ENCODE measurements at regions not wholly inside any gene's neighbourhood (a gene's known extent, or its start where the extent isn't known, plus 50 kb on each side); places are given as distances from the start of the nearest gene placed in this dataset.

DNA sequence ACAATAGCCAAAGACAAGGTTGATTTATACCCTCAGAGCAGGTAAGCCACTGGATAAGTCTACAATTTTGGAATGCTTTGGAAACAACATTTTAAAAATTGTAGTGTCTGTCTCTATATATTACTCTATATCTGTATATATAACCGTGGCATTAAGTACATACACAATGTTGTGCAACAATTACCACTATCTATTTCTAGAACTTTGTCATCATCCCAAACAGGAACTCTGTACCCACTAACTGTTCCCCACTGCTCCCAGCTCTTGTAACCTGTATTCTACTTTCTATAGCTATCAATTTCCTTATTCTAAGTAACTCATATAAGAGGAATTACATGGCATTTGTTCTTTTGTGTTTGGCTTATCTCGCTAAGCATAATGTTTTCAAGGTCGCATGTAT lies 78.2 kb upstream of the ASCC3 start:
- no peak for ATAC-seq
- TF ChIP-seq ZFP30 (CRISPR knock-in tag; IDR thresholded peaks at IDR 0.05): no peak
- TF ChIP-seq CSDC2 (CRISPR knock-in tag; IDR thresholded peaks at IDR 0.05): no peak
- no peak for TF ChIP-seq TCF4 (CRISPR knock-in tag; IDR thresholded peaks at IDR 0.05; ENCODE audit: borderline replicate concordance)
- no peak for TF ChIP-seq BACH2 (CRISPR knock-in tag; IDR thresholded peaks at IDR 0.05; ENCODE audit: borderline replicate concordance)
- TF ChIP-seq, protein P1, sequence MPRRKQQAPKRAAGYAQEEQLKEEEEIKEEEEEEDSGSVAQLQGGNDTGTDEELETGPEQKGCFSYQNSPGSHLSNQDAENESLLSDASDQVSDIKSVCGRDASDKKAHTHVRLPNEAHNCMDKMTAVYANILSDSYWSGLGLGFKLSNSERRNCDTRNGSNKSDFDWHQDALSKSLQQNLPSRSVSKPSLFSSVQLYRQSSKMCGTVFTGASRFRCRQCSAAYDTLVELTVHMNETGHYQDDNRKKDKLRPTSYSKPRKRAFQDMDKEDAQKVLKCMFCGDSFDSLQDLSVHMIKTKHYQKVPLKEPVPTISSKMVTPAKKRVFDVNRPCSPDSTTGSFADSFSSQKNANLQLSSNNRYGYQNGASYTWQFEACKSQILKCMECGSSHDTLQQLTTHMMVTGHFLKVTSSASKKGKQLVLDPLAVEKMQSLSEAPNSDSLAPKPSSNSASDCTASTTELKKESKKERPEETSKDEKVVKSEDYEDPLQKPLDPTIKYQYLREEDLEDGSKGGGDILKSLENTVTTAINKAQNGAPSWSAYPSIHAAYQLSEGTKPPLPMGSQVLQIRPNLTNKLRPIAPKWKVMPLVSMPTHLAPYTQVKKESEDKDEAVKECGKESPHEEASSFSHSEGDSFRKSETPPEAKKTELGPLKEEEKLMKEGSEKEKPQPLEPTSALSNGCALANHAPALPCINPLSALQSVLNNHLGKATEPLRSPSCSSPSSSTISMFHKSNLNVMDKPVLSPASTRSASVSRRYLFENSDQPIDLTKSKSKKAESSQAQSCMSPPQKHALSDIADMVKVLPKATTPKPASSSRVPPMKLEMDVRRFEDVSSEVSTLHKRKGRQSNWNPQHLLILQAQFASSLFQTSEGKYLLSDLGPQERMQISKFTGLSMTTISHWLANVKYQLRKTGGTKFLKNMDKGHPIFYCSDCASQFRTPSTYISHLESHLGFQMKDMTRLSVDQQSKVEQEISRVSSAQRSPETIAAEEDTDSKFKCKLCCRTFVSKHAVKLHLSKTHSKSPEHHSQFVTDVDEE (CRISPR knock-in tag; IDR thresholded peaks at IDR 0.05): no peak
- TF ChIP-seq CSRNP3 (CRISPR knock-in tag; IDR thresholded peaks at IDR 0.05): no peak
- no peak for TF ChIP-seq ISL1 (CRISPR knock-in tag; IDR thresholded peaks at IDR 0.05)
- no peak for TF ChIP-seq ZNF70 (CRISPR knock-in tag; IDR thresholded peaks at IDR 0.05)
- TF ChIP-seq ZNF565 (CRISPR knock-in tag; conservative IDR thresholded peaks at IDR 0.05; ENCODE audit: low read depth): no peak
- TF ChIP-seq CREB5 (CRISPR knock-in tag; IDR thresholded peaks at IDR 0.05; ENCODE audit: low read depth): no peak
- TF ChIP-seq SNAI2 (CRISPR knock-in tag; IDR thresholded peaks at IDR 0.05): no peak
- no peak for TF ChIP-seq ZNF8 (CRISPR knock-in tag; IDR thresholded peaks at IDR 0.05)
- no peak for TF ChIP-seq ZC3H10 (CRISPR knock-in tag; IDR thresholded peaks at IDR 0.05)
- no peak for TF ChIP-seq OSR1 (CRISPR knock-in tag; IDR thresholded peaks at IDR 0.05)
- TF ChIP-seq ESRRG (CRISPR knock-in tag; IDR thresholded peaks at IDR 0.05): no peak
- no peak for TF ChIP-seq RARB (CRISPR knock-in tag; IDR thresholded peaks at IDR 0.05)
- no peak for TF ChIP-seq PPARA (CRISPR knock-in tag; IDR thresholded peaks at IDR 0.05; ENCODE audit: borderline replicate concordance)
- no peak for TF ChIP-seq ZFP3 (CRISPR knock-in tag; IDR thresholded peaks at IDR 0.05)
- TF ChIP-seq GLIS3 (CRISPR knock-in tag; IDR thresholded peaks at IDR 0.05): no peak
- TF ChIP-seq TOX (CRISPR knock-in tag; IDR thresholded peaks at IDR 0.05; ENCODE audit: borderline replicate concordance): no peak

DNA sequence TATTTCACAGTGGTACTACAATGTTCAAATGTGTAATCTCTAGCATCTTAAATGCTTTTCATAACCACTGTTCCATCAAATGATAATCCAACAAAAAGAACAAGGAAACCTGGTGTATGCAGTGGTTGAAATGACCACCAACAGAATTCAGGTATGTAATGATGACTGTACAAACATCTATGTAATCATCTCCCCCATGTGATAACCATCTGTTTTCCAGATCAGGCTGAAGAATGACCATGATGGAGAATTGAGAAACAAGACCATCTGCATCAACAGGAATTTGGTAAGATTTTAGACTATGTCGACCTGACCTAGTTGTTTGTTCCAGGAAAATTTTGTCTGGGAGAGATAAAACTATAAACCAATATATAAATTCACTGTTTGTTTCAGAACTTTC lies 81.3 kb upstream of the ASCC3 start:
- TF ChIP-seq TCF4 (CRISPR knock-in tag; IDR thresholded peaks at IDR 0.05; ENCODE audit: borderline replicate concordance): no peak
- TF ChIP-seq CSDC2 (CRISPR knock-in tag; IDR thresholded peaks at IDR 0.05): no peak
- TF ChIP-seq ZNF8 (CRISPR knock-in tag; IDR thresholded peaks at IDR 0.05): no peak
- no peak for TF ChIP-seq ZNF565 (CRISPR knock-in tag; conservative IDR thresholded peaks at IDR 0.05; ENCODE audit: low read depth)
- TF ChIP-seq GLIS3 (CRISPR knock-in tag; IDR thresholded peaks at IDR 0.05): no peak
- TF ChIP-seq ESRRG (CRISPR knock-in tag; IDR thresholded peaks at IDR 0.05): no peak
- no peak for TF ChIP-seq PATZ1 (CRISPR knock-in tag; IDR thresholded peaks at IDR 0.05; ENCODE audit: borderline replicate concordance)
- TF ChIP-seq BACH2 (CRISPR knock-in tag; IDR thresholded peaks at IDR 0.05; ENCODE audit: borderline replicate concordance): no peak
- no peak for TF ChIP-seq ISL1 (CRISPR knock-in tag; IDR thresholded peaks at IDR 0.05)
- TF ChIP-seq OSR1 (CRISPR knock-in tag; IDR thresholded peaks at IDR 0.05): no peak
- TF ChIP-seq SNAI2 (CRISPR knock-in tag; IDR thresholded peaks at IDR 0.05): no peak
- TF ChIP-seq, protein P1 (CRISPR knock-in tag; IDR thresholded peaks at IDR 0.05): no peak
- no peak for TF ChIP-seq ZNF70 (CRISPR knock-in tag; IDR thresholded peaks at IDR 0.05)
- TF ChIP-seq ZFP3 (CRISPR knock-in tag; IDR thresholded peaks at IDR 0.05): no peak
- TF ChIP-seq ZFP30 (CRISPR knock-in tag; IDR thresholded peaks at IDR 0.05): no peak
- ATAC-seq: no peak
